Putamen (tissue), 1 donor: ENCODE measurements at regions not wholly inside any gene's neighbourhood (a gene's known extent, or its start where the extent isn't known, plus 50 kb on each side); places are given as distances from the start of the nearest gene placed in this dataset.

ENCODE experiments used
- DNase-seq: peaks from one replicate; pipeline ENCODE4 v3.0.0-alpha.2; 2016; ENCODE audit warnings: low spot score

DNA sequence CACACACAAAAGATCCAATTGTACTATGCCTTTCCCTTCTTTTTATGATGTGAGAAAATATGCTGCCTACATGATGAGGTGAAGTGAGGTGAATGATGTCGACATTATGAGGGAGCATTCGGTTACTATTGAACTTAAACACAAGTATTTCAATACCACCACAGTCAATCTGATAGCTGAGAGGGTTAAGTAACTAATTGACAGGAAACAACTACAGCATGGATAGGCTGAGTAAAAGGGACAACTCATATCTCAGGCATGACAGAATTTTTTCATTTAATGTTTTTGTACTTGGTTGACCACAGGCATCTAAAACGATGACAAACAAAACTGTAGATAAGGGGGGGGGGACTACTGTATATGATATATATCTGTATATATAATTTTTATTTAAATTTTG, 488.9 kb downstream of the SH2D4B start:
- no peak for DNase-seq

DNA sequence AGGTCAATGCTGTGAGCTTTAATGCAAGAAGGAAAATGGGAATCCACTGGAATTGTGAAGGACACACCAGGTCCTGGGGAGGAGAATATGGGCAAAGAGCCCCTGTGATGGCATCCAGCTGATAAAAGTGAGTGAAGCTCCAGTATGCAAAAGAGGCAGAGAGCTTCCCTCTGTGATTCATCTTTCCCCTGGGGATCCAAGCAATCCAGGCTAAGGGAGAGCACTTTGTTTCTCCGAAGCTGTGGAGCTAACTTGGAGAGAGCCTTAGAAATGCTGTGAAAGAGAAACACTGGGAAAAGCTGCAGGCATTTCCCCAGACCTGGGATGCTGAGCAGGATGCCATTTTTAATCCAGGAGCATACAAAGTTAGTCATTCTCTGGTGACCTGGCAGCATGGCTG, 489.5 kb downstream of the SH2D4B start:
- DNase-seq = no peak

DNA sequence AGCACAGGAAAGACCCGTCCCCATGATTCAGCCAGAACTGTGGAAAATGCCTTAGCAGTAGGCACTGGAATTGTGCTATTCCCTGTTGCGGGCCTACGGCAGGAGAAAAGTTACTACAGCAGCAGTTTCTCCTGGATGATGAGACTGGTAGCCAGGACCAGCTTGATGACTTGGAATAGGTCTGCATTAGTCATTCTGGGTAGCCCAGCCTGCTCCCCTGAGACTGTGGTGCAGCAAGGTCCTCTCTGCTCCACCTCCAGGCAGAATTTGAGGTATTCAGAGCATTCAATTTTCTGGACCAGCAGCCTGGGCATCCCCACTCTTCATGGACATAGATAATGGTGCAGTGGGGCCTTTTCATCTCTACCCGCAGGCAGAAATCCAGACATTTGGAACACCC, 490.0 kb downstream of the SH2D4B start:
- DNase-seq = no peak

DNA sequence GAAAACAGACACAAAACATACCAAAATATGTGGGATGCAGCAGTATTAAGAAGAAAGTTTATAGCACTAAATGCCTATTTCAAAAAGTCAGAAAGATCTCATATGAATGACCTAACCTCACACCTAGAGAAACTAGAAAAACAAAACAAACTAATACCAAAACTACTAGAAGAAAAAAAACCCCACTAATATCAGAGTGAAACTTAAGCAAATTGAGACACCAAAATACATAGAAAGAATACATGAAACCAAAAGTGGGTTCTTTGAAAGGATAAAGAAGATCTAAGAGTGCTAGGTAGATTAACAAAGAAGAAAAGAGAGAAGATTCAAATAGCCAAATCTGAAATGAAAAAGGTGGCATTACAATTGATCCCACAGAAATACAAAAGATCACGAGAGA, 494.1 kb downstream of the SH2D4B start:
- no peak for DNase-seq

DNA sequence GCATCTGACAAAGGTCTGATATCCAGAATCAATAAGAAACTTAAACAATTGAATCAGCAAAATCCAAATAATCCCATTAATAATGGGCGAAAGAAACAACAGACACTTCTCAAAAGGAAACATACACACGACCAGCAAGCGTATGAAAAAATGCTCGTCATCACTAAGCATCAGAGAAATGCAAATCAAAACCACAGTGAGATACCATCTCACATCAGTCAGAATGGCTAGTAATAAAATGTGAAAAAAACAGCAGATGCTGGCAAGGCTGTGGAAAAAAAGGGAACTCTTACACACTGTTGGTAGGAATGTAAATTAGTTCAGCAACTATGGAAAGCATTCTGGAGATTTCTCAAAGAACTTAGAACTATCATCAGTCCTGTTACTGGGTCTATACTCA, 496.7 kb downstream of the SH2D4B start:
- DNase-seq = no peak

DNA sequence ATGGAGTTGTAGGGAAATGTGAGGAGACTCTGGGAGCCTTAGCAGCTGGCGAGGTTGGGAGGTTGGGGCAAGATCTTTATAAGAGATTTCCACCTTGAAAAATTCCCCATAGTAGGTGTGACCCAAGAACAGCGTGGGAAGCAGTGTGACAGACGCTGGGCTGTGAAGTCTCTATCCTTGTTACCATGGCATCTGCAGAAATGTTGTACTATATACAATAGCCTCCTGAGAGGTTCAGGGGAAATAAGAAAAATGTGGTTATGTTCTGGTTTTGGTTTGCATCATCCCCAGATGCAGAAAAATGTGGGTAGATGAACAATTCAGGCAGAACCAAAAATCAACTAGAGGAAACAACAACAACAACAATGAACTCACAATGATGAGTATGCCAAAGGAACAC, 498.6 kb downstream of the SH2D4B start:
- DNase-seq = no peak

DNA sequence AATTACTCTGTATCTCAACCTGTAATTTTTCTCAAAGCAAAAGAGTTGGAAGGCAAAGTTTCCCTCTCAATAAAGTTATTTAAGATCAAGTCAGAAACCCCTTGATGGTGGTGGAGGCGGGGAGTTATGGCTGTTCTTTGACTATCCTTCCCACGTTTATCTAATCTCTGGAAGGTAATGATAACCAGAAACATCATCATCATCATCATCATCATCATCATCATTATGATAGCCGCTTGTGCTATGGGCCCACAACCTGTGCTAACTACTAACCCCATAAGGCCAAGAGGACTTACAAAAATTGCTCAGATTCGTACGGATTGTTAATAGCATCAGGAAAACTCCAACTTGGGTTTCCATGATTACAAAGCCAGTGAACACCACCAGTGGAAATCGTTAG, 502.3 kb downstream of the SH2D4B start:
- no peak for DNase-seq

DNA sequence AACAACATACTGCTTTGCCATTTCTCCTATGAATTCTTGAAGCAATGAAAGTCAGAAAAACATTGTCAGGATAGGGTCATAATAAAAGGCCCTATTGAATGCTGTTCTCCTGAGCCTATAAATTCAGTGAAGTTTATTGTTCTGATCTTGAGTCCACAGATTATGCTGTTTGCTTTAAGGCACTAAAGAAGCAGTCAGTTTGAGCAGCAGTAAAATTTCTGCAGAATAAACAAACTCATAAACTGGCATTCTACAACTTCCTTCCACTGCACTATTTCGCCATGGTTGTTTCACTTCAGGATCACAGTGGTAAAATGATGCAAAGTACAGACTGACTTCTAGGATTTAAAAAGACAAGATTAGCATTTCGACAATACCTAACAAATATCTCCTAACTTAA, 503.2 kb downstream of the SH2D4B start:
- no peak for DNase-seq

DNA sequence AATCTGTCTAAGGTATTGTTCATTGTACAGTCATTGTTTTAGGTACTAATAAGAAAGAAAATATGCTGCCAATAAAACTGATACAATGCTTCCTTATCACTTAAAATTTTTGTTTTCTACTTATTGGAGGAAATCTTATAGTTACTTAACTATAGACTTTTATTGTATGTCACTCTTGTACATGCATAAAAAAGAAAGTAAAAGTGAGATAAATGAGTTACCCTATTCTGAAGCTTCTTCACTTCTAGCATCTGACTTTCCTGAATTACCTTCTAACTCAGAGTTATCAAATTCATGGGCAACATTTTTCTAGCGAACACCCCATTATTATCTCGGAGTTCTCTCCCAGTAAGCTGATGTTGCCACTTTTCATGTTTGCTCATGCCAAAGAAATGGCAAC, 504.9 kb downstream of the SH2D4B start:
- DNase-seq = no peak

DNA sequence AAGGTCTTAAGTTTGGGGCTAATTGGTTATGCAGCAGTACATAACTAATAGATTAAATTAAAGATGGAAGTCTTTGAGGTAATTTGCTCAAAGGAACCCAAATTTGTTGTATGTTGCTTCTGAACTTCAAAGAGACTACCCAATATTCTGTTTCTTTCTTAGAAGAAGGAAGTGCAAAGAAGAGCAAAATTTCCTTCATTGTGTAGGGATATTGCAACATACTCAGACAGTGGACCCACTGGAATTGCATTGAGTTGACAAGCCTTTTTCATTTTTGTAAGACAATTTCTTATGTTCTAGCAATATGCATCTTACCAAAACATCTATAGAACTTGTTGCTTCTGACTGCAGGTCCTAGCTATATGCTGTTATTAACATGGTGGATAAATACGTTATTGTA, 527.8 kb downstream of the SH2D4B start:
- DNase-seq = no peak

DNA sequence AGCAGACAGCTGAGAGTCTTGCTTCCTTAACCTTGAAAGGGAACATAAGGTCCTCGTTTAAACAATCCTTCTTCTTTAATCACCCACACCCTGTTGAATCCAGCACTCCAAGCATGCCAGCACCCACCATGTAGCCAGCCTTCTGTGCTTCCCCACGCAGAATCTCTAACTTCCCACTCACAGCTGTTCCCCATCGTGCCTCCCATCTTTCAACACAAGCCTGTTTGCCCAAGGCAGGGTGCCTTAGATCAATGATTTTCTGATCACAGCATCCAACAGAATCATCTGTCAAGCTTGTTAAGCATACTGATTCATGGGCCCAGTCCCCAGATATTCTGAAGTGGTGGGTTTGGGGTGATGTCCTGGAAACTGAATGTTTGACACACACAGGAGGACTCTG, 530.8 kb downstream of the SH2D4B start:
- peak; percentile 12 for DNase-seq

DNA sequence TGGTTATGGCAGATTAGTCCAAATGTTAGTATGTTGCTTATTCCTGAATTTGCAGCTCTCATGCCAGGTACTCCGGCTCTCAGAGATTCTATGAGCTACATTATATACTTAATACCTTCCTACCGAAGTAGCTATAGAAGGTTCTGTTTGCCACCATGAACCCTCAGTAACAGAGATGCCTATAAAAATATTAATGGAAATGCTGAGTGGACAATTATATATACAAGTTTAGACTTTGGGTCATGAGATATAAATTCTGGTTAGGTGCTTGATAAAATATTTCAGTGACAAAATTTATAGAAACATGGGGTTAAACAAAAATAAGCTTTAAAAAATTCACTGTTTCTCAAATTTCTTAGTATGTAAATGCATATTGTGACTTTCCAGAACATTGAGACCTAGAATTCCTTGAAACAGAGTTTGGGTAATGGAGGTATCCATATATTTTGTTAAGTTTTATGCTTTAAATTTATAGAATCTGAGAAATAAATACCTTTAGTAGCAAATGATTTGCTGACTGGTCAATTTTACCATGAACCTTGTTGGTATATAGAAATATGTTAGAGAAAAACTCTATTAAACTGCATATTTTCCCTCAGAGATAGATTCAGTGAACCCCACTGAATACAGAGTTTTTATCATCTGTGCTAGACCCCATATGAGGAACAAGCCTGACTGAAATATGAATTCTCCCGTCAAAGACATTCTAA, 533.5 kb downstream of the SH2D4B start:
- DNase-seq = no peak

DNA sequence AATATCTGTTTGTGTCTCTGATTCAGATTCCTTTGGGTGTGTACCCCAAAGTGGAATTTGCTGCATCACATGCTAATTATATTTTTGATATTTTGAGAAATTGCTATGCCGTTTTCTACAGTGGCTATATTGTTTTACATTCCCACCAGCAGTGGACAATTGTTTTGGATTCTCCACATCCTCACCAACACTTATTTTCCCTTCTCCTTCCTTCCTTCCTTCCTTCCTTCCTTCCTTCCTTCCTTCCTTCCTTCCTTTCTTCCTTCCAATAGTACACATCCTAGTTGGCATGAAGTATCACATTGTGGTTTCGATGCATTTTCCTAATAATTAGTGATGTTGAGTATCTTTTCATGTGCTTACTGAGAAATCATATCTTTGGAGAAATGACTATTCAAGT, 535.5 kb downstream of the SH2D4B start:
- no peak for DNase-seq

DNA sequence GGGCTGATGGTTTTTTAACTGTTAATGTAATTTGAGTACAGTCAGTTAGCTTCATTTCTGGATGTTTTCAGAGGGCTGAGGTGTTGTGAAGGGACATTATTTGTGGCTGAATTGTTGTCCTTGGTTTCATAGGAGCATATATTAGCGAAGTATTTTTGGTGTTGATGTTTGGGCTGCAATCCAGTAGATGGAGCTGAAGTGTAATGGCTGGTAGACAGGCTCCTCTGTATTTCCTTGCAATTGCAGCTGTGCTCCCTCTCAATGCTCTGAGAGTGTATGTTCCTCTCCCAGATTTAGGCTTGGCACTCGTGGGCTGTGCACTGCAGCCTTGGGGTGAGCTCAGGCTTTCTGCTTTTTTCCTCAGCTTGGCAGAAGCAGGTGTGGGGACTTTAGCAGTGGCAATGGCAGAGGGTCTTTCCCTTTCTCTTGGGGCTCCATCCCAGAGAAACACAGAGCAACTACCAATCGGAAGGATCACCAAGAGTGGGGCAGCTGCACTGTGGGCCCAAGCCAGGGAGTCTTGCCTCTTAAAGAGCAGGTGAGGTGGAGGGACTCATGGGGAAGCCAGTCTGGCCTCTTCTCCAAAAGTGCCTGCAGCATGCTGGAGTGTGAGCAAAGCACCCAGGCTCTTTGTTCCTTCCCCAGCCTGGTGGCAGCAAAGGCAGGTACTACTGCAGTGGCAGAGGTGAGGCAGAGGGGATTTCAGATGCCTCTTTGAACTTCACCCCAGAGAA, 544.4 kb downstream of the SH2D4B start:
- DNase-seq = no peak

DNA sequence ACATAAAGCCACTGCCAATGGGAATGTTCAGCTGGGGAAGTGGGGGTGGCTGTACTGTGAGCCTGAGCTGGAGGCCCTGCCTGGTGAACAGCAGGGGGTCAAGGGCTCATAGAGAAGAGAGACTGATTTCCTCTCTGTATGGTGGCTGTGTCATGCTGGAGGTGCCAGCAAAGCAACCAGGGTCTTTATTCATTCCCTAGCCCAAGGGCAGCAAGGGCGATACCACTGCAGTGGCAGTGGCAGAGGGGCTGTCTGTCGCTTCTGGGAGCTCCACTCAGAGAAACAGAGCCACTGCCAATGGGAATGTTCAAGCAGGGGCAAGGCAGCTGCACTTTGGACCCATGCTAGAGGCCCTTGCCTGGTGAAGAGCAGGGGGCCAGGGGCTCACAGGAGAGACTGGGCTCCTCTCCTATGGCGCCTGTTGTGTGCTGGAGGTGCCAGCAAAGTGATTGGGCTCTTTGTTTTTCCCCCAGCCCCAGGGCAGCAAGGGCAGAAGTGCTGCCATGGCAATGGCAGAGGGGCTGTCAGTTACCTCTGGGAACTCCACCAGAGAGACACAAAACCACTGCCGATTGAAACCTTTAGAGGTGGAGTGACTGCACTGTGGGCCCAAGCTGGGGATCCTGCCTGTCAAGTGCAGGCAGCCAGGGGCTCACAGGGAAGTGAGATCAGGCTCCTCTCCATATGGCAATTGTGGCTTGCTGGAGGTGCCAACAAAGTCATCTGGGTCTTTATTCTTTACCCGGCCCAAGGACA, 545.1 kb downstream of the SH2D4B start:
- no peak for DNase-seq

DNA sequence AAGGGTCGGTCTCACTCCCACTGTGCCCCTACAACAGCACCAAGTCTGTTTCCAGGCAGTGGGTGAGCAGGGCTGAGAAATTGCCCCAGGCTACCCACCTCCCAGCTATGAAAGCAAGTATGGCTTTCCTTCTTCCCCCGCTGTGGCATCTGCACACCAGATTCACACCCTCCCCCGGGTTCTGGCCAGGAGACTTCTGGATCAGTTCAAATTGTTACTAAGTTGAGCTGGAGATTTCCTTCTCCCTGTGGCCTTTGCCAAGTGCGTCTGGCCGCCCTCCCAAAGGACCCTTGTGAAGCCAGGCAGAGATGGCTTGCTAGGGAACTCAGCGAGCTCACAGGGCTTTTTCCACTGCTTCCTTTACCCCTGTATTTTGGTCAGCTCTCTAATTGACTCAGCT, 555.4 kb downstream of the SH2D4B start:
- DNase-seq = no peak

DNA sequence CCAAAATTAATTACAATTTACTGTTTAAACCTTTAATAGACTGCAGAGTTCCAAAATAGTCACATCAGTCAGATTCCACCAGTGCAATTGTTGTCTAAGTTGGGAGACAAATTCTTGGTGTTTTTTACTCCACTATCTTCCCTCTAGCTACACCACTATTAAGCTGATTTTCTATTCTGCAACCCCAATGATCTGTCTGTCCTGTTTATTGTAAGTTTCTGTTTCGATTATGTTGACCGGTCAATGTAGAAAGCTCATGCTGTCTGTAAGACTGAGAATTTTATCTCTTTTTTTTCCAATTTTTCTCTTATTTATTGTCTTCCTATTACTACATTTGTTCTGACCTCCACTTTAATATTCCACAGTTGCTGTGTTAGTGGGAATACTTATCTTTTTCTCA, 557.5 kb downstream of the SH2D4B start:
- DNase-seq = no peak

DNA sequence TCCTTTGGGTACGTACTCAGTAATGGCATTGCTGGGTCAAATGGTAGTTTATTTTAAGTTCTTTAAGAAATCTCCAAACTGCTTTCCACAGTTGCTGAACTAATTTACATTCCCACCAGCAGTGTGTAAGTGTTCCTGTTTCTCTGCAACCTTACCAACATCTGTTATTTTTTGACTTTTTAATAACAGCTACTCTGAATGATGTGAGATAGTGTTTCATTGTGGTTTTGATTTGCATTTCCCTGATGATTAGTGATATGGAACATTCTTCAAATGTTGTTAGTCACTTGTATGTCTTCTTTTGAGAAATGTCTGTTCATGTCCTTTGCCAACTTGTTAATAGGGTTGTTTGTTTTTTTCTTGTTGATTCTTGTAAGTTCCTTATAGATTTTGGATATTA, 558.9 kb downstream of the SH2D4B start:
- no peak for DNase-seq

DNA sequence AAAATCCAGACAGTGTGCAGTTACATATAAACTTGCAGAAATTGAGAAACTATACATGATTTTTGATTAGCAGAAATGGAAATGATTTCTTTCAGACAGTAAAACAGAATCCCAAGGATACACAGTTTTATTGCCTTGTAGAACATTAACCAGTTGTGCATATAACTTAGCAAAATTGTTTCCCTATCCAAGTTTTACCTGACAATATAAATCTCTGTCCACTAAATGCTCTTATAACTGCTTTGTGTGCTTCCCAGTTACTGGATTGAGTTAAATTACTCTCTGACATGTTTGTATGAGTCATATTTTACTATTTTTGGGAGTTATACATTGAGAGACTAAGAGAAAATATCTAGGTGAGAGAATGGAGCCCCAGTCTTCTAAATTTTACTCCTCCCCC, 563.4 kb downstream of the SH2D4B start:
- no peak for DNase-seq

DNA sequence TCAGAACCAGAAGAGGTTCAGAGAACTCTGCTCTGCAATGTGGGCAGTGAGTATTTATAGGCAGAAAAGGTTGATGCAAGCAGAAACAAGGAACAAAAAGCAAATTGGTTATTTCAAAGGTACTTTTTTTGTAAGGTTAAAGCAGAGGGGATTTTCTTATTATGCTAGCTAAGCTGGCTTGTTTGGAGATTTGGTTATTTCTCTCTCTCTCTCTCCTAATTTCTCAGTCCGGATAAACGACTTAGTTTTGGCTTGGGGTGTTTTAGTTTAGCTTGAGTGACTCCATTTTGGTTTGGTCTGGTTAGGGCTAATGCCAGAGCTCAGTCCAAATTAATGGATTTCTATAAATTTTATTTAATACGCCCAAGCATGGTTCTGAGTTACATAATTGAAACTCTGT, 566.8 kb downstream of the SH2D4B start:
- no peak for DNase-seq

DNA sequence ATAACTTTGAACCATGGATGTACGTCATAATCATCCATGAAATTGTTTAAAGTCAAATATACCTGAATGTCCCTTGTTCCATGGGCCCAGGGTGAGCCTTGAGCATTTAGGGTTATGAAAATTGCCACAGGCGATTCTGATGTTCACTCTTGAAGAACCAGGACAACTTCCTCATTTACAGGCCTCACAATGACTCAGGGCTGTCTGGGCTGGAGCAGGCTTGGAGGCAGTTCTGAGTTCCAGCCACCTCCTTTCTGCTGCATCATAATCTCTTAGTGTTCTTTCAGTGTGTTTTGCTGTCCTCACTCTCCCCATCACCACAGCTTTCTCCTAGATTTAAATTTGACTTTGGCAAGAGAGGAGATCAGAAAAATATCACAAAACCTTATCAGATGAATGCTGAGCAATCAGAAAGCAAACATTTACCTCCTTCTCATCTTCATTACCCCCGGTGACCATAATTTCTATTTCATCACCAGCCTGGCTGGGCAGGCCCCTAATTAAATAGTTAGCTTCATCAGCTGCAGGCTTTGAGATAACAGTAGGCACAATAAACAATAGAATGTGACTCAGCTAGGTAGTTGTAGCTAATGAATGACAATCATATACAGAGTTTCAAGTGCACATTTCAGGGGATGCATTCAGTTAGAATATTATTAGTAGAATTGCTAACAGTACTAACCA, 571.0 kb downstream of the SH2D4B start:
- DNase-seq = no peak

DNA sequence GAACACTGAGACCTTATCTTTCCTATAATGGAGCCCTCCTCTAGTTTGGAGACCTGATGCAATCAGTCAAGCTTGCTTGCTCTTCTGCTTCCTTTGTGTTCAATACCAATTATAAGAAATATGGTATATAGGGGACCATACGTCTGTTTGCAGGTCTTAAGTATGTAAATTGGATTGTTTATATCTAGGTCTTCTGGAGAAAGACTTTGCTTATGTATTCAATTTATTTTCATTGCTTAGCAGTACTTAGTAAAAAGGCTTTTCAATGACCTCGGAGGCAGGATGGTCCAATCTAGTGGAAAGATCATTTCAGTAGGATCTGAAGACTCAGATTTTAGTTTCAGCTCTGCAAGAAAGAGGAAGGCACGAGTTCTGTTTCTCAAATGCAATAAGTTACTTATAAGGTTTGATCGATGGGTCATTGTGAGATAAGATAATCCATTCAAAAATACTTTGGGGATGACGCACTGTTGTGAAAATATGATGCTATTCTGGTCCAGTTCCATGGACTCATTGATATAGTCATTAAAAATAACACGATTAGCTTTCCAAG, 571.6 kb downstream of the SH2D4B start:
- no peak for DNase-seq
